GM12874 (cell line): ENCODE measurements at regions not wholly inside any gene's neighbourhood (a gene's known extent, or its start where the extent isn't known, plus 50 kb on each side); places are given as distances from the start of the nearest gene placed in this dataset.

Experiments
- TF ChIP-seq, protein P1 (sequence below): IDR thresholded peaks from 2 replicates; pipeline ENCODE4 v1.5.1; 2011; ENCODE audit warnings: low read depth, mild to moderate bottlenecking, control low read depth, low read length, moderate library complexity; ENCODE audit not compliant: insufficient read depth

DNA sequence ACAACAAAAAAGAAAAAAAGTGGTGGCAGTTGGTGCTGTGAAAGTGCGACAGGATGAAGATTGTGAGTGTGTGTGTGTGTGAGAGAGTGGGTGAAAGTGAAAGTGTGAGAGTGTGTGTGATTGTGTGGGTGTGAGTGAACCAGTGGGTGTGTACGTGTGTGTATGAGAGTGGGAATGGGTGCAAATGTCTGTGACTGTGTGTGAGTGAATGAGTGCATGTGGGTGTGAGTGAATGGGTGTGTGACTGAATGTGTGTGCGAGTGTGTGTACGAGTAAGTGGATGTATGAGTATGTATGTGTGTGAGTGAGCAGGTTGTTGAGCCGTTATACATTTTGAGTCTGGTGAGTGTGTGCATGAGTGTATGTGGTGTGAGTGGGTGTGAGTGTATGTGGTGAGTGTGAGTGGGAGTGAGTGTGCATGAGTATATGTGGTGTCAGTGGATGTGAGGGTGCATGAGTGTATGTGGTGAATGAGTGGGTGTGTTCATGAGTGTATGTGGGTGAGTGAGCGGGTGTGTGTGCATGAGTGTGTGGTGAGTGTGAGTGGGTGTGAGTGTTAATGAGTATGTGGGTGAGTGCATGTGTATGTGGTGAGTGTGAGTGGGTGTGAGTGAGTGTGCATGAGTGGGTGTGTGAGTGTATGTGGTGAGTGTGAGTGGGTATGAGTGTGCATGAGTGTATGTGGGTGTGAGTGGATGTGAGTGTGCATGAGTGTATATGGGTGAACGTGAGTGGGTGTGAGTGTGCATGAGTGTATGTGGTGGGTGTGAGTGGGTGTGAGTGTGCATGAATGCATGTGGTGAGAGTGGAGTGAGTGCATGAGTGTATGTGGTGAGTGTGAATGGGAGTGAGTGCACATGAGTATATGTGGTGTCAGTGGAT is 69.3 kb upstream of the HPCAL1 start:
- TF ChIP-seq, protein P1, sequence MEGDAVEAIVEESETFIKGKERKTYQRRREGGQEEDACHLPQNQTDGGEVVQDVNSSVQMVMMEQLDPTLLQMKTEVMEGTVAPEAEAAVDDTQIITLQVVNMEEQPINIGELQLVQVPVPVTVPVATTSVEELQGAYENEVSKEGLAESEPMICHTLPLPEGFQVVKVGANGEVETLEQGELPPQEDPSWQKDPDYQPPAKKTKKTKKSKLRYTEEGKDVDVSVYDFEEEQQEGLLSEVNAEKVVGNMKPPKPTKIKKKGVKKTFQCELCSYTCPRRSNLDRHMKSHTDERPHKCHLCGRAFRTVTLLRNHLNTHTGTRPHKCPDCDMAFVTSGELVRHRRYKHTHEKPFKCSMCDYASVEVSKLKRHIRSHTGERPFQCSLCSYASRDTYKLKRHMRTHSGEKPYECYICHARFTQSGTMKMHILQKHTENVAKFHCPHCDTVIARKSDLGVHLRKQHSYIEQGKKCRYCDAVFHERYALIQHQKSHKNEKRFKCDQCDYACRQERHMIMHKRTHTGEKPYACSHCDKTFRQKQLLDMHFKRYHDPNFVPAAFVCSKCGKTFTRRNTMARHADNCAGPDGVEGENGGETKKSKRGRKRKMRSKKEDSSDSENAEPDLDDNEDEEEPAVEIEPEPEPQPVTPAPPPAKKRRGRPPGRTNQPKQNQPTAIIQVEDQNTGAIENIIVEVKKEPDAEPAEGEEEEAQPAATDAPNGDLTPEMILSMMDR = no peak

DNA sequence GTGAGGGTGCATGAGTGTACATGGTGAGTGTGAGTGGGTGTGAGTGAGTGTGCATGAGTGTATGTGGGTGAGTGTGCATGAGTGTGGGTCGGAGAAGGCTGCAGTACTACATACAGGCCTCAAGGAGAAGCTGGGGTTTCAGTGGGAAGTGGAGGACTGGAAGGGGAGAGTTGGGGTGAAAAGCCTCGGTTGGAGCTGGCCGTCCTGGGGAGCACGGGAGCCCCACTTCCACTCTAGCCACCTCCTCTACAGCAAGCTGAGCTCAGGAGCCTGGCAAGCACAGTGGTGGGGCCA is 68.7 kb upstream of the HPCAL1 start:
- TF ChIP-seq, protein P1 = no peak

DNA sequence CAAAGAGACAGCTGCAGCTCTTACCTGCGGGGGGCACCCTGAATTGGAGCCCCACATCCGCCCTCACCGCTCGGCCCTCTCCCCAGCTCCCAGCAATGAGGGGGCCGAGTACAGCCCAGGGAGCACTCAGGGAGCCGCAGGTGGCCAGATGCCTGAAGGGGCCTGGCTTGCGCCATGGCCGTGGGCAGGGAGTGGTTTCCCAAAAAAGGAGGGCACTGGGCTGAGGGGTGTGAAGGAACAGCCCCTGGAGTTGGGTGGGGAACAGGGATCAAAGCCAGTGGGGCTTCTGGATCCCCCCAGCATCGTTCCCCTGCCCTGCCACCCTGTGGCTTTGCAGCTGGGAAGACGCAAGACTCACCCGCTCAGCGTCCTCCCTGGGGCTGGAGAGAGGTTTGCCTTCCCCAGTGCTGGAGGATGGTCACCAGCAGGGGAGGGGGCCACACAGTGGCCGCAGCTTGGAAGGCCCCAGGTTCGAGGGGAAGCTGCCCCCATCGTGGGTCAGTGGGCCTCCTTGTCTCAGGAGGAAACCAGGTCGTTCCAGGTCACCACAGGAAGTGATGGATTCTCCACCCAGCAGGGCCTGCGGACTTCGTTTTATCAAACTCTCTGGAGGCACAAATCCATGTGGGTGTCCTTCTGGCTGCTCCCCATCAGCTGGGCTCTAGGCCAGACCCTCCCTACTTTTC is 68.2 kb upstream of the HPCAL1 start:
- TF ChIP-seq, protein P1 = no peak

DNA sequence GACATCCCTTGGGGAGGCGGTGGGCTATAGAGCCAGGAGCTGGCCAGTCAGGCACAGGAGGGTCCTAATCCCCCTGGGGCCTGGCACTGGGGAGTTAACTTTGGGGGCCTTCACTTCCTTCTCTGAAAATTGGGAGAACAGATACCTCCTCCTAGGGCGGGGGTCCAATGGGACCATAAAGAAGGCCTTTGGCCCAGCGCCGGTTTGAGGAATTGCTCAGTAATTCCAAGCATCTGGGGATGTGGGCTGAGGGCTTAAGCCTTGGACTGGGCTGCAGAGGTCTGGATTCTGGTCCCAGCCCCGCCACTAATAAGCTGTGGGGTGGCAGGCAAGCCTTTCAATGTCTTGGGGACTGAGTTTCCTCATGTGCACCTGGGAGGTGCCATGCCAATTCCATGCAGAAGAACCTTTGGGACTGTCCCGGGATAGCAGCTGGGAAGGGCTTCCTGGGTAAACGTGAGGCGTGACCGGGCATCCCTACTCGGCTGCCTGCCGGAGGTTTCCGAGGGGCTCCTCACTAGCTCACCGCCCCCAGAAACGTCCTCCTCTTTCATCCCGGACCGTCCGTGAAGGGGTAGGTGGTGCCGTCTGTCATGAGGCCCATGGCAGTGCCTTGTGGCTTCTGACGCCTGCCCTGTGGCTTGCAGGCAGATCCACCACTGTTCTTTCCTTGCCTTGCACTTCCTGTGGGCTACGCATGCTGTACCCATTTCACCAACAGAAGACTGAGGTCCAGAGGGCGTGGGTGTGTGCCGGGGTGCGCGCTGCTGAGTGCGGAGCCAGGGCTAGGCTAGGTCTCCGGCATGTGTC is 67.4 kb upstream of the HPCAL1 start:
- TF ChIP-seq, protein P1 = no peak

DNA sequence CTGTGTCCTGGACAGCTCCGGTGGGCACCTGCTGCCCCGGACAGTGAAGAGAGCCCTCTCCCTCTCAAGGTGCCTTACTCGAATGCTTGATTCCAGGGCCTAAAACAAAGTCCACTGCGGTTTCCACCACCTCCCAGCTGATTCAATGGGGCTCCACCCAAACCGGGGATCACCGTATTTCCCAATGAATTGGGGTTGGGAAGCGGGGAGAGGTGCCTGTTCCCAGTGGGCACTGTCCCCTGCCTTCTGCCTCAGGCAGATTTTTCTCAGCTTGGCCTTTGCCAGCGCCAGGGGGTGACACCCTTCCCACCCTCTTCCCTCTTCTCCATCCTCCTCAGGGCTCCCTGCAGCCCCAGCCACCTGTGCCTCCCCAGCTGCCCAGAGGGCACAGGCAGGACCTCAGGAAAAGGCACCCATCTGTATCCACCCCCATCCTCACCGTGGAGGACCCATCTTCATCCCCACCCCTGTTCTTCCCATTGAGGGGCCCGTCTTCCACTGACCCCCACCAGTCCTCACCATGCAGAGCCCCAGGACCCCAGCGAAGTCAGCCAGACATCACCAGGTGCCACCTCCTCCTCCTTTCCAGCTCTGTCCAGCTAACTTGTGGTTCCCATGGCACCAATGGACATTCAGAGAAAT is 66.7 kb upstream of the HPCAL1 start:
- TF ChIP-seq, protein P1 = no peak

DNA sequence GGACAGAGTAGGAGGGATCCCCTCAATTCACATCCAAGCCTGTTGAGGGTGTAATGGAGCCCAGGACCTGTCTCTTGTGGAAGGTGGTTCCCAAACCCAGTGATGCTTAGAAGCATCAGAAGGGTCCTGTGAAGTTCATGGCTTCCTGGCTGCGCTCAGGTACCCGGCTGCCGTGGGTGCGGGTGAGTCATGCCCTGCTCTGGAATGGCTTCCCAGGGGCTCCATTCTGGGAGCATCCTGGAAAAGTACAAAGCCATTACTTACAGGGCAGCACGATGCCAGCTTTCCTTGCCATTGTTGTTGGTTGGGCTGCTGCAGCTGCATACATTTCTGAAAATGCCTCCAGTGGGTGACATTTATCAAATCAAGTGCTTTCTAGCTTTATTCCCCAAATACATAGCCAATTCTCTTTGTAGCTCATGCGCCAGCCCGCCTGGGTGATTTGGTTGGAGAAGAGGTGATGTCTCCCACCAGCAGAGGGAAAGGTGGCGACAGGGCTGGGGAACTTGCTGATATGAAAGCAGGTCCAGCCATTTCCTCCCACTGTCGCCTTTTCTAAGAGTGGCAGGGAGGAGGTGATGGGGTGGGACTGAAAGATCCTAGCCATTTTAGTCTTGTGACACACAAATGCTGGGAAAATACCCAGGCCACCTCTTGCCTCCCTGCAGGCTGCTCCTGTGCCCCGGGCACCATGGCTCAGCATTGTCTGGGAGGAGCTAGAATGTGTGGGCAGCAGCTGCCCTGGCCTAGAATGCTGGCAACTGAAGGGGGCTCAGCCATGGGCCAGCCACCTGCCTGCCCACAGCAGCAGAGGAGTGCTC is 65.9 kb upstream of the HPCAL1 start:
- TF ChIP-seq, protein P1 = no peak
